Right ventricle myocardium superior (tissue), 1 donor: ENCODE measurements at regions not wholly inside any gene's neighbourhood (a gene's known extent, or its start where the extent isn't known, plus 50 kb on each side); places are given as distances from the start of the nearest gene placed in this dataset.

Experiments used
- ATAC-seq: fragments of 200-7000 bp; cut with Tn5 transposase; one replicate; pipeline ENCODE4 v1.9.1; 2020; ENCODE audit warnings: mild to moderate bottlenecking; ENCODE audit not compliant: poor library complexity
- DNase-seq: peaks from one replicate; pipeline ENCODE4 v3.0.0-alpha.2; 2020
- intact Hi-C: fragments of 100-400 bp; cut with DNase I; formaldehyde crosslinking; loops from one replicate; pipeline ENCODE4 v1.11.2; 2022
- donor health status: DM: no; HTN: yes; CAD: no; lungs with severe emphysema.

GRCh38 chr21:36584980-36585940 is 105.3 kb upstream of the CLDN14 start:
- DNase-seq, result no peak
- ATAC-seq, result no peak
- intact Hi-C loops, result no loop called here

- intact Hi-C loops, result no loop called here
- ATAC-seq (no peak), DNase-seq (no peak)
Measured at GRCh38 chr21:36587388-36587787, 107.5 kb upstream of the CLDN14 start.

- peak; percentile 63 for DNase-seq
- intact Hi-C loops, result no loop called here
- ATAC-seq, result no peak
Measured at GRCh38 chr21:36589352-36589971, 109.5 kb upstream of the SIM2 start.

- intact Hi-C loops, result no loop called here
- DNase-seq (no peak), ATAC-seq (no peak)
Measured at GRCh38 chr21:36591326-36591970, 107.5 kb upstream of the SIM2 start.

- no peak for ATAC-seq
- intact Hi-C loops, result no loop called here
- DNase-seq, result no peak
Measured at GRCh38 chr21:36596174-36596573, 102.7 kb upstream of the SIM2 start.

- intact Hi-C loops, result no loop called here
- DNase-seq (no peak), ATAC-seq (no peak)
Measured at GRCh38 chr21:36601362-36601761, 97.6 kb upstream of the SIM2 start.

GRCh38 chr21:36602735-36603134 is 96.2 kb upstream of the SIM2 start:
- ATAC-seq, result no peak
- intact Hi-C loops, result no loop called here

GRCh38 chr21:36603221-36603620 is 95.7 kb upstream of the SIM2 start:
- DNase-seq, result no peak
- ATAC-seq, result no peak
- intact Hi-C loops, result no loop called here

More at GRCh38 chr21:36602735-36603134, 96.2 kb upstream of the SIM2 start:
- DNase-seq, result no peak

- ATAC-seq (no peak), DNase-seq (no peak)
- intact Hi-C loops, result no loop called here
Measured at GRCh38 chr21:36605426-36605825, 93.5 kb upstream of the SIM2 start.

- DNase-seq, result no peak
- ATAC-seq, result no peak
- intact Hi-C loops, result no loop called here
Measured at GRCh38 chr21:36606287-36606982, 92.5 kb upstream of the SIM2 start.

- intact Hi-C loops, result no loop called here
- ATAC-seq, result no peak
Measured at GRCh38 chr21:36606983-36607325, 92.0 kb upstream of the SIM2 start.

GRCh38 chr21:36608041-36608896 is 90.6 kb upstream of the SIM2 start:
- ATAC-seq (no peak), DNase-seq (no peak)
- intact Hi-C loops, result no loop called here

More at GRCh38 chr21:36606983-36607325, 92.0 kb upstream of the SIM2 start:
- DNase-seq, result no peak

GRCh38 chr21:36608897-36609225 is 90.1 kb upstream of the SIM2 start:
- ATAC-seq (no peak), DNase-seq (no peak)
- intact Hi-C loops, result no loop called here

GRCh38 chr21:36609654-36610053 is 89.3 kb upstream of the SIM2 start:
- intact Hi-C loops, result no loop called here
- ATAC-seq, result no peak
- DNase-seq, result no peak

- intact Hi-C loops, result no loop called here
- ATAC-seq, result no peak
Measured at GRCh38 chr21:36610201-36610600, 88.7 kb upstream of the SIM2 start.

GRCh38 chr21:36610935-36611334 is 88.0 kb upstream of the SIM2 start:
- DNase-seq, result no peak
- intact Hi-C loops, result no loop called here
- no peak for ATAC-seq

More at GRCh38 chr21:36610201-36610600, 88.7 kb upstream of the SIM2 start:
- no peak for DNase-seq

- intact Hi-C loops, result no loop called here
- DNase-seq (no peak), ATAC-seq (no peak)
Measured at GRCh38 chr21:36611379-36611778, 87.5 kb upstream of the SIM2 start.

GRCh38 chr21:36613059-36613458 is 85.9 kb upstream of the SIM2 start:
- intact Hi-C loops, result no loop called here
- ATAC-seq (no peak), DNase-seq (no peak)
